HCT116 (cell line): ENCODE measurements at regions not wholly inside any gene's neighbourhood (a gene's known extent, or its start where the extent isn't known, plus 50 kb on each side); places are given as distances from the start of the nearest gene placed in this dataset.

ENCODE experiments used
- ATAC-seq: fragments of 200-7000 bp; cut with Tn5 transposase; 2 replicates; pipeline ENCODE4 v1.9.1; 2020; ENCODE audit warnings: mild to moderate bottlenecking, moderate library complexity
- BruUV-seq: library from RNA; stranded (reverse); fragments of 400-500 nt; replicated peaks from 2 replicates; lab custom pipeline; 2021; lab: Mats Ljungman, UMichigan
- CTCF ChIA-PET: fragments of 300-600 bp; sonication (Branson Sonifier 250); formaldehyde crosslinking; loops from one replicate; lab custom pipeline; 2021; ENCODE audit warnings: antibody characterized with exemption; lab: Charles Lee
- POLR2A ChIA-PET: fragments of 300-600, 350-600 bp; sonication (Branson Sonifier 250); formaldehyde crosslinking; loops from one replicate; lab custom pipeline; 2021; ENCODE audit warnings: antibody characterized with exemption; lab: Charles Lee
- RAD21 ChIA-PET, 2 experiments: fragments of 300-600 bp; sonication (Branson Sonifier 250); formaldehyde crosslinking; loops; one replicate each; lab custom pipeline; 2023; ENCODE audit warnings: low total read pairs in 2 of 2; ENCODE audit not compliant: uncharacterized antibody in 2 of 2, unreplicated experiment in 2 of 2, low non-redundant PET in 1 of 2; lab: Charles Lee
- DNase-seq: peaks from one replicate; pipeline ENCODE4 v3.0.0-alpha.2; 2010; ENCODE audit warnings: low read depth, low spot score
- H2AFZ ChIP-seq: fragments of 200-600 bp; shearing (Covaris generic), sonication (generic); 2 replicates; pipeline ENCODE4 v1.6.1; 2017; ENCODE audit warnings: low read depth, mixed run types, mixed read lengths, antibody characterized with exemption, low read length; ENCODE audit not compliant: poor library complexity, severe bottlenecking
- H3K27ac ChIP-seq: 2 replicates; pipeline ENCODE4 v1.5.1; 2012; ENCODE audit warnings: low read depth, low read length
- H3K27me3 ChIP-seq: fragments of 200-600 bp; sonication (generic); 2 replicates; pipeline ENCODE4 v1.6.1; 2016; ENCODE audit warnings: mixed run types, low read length, mixed read lengths; ENCODE audit not compliant: insufficient read depth
- H3K36me3 ChIP-seq, 2 experiments: fragments of 200-500 bp in 1 of 2; fragments of 200-600 bp in 1 of 2; sonication (Bioruptor generic) in 1 of 2; sonication (generic) in 1 of 2; 2 replicates each; pipeline versions ENCODE4 v1.5.1 to v1.6.1; 2014 to 2016; ENCODE audit warnings: low read length in 2 of 2, inconsistent platforms in 1 of 2, mixed read lengths in 1 of 2, mixed run types in 1 of 2; ENCODE audit not compliant: insufficient read depth in 2 of 2, control insufficient read depth in 1 of 2
- H3K4me1 ChIP-seq, 2 experiments: fragments of 200-600 bp in 1 of 2; sonication (generic) in 1 of 2; 2 replicates each; pipeline versions ENCODE4 v1.5.1 to v1.6.1; 2012 to 2017; ENCODE audit warnings: low read length in 2 of 2, inconsistent platforms in 1 of 2, mild to moderate bottlenecking in 1 of 2, mixed read lengths in 1 of 2, mixed run types in 1 of 2, moderate library complexity in 1 of 2; ENCODE audit not compliant: insufficient read depth in 2 of 2, control insufficient read depth in 1 of 2
- H3K4me2 ChIP-seq: fragments of 200-600 bp; sonication (generic); 2 replicates; pipeline ENCODE4 v1.6.1; 2017; ENCODE audit warnings: mixed run types, low read length, mixed read lengths
- H3K4me3 ChIP-seq, 2 experiments: fragments of 200-600 bp in 1 of 2; sonication (generic) in 1 of 2; replicated peaks in 1 of 2; 2 replicates each; pipeline ENCODE4 v1.5.1; 2011 to 2016; ENCODE audit warnings: low read length in 2 of 2, control low read depth in 1 of 2, low read depth in 1 of 2, mild to moderate bottlenecking in 1 of 2, mixed read lengths in 1 of 2, mixed run types in 1 of 2
- H3K79me2 ChIP-seq: fragments of 200-600 bp; sonication (generic); 2 replicates; pipeline ENCODE4 v1.6.1; 2017; ENCODE audit warnings: mild to moderate bottlenecking, mixed run types, low read length, moderate library complexity, mixed read lengths; ENCODE audit not compliant: insufficient read depth
- H3K9ac ChIP-seq: fragments of 200-600 bp; sonication (generic); 2 replicates; pipeline ENCODE4 v1.6.1; 2016; ENCODE audit warnings: low read length, mixed read lengths
- H3K9me2 ChIP-seq: fragments of 200-600 bp; sonication (generic), shearing (Covaris generic); 2 replicates; pipeline ENCODE4 v1.6.1; 2017; ENCODE audit warnings: mixed run types, mild to moderate bottlenecking, moderate library complexity; ENCODE audit not compliant: insufficient read depth
- H3K9me3 ChIP-seq, 2 experiments: fragments of 200-500 bp in 1 of 2; fragments of 200-600 bp in 1 of 2; sonication (Bioruptor generic) in 1 of 2; sonication (generic) in 1 of 2; 2 replicates each; pipeline ENCODE4 v1.6.1; 2014 to 2017; ENCODE audit warnings: low read length in 2 of 2, mixed read lengths in 2 of 2, inconsistent platforms in 1 of 2, low read depth in 1 of 2, mild to moderate bottlenecking in 1 of 2, mixed run types in 1 of 2, moderate library complexity in 1 of 2; ENCODE audit not compliant: control insufficient read depth in 1 of 2, insufficient read depth in 1 of 2
- H4K20me1 ChIP-seq: fragments of 200-600 bp; sonication (generic), shearing (Covaris generic); 2 replicates; pipeline ENCODE4 v1.6.1; 2017; ENCODE audit warnings: mixed run types, mild to moderate bottlenecking, moderate library complexity; ENCODE audit not compliant: insufficient read depth
- CEBPB ChIP-seq: IDR thresholded peaks from 2 replicates; pipeline ENCODE4 v1.6.1; 2012; ENCODE audit warnings: low read depth
- ELF1 ChIP-seq: IDR thresholded peaks from 2 replicates; pipeline ENCODE4 v1.6.1; 2012; ENCODE audit warnings: low read depth, borderline replicate concordance
- FOSL1 ChIP-seq: IDR thresholded peaks from 2 replicates; pipeline ENCODE4 v1.6.1; 2012; ENCODE audit warnings: low read depth
- POLR2AphosphoS5 ChIP-seq: IDR thresholded peaks from 2 replicates; pipeline ENCODE4 v1.6.1; 2011; ENCODE audit warnings: mild to moderate bottlenecking, low read depth, low read length, moderate library complexity
- SP1 ChIP-seq: IDR thresholded peaks from 2 replicates; pipeline ENCODE4 v1.6.1; 2012; ENCODE audit warnings: low read depth
- TCF7L2 ChIP-seq: IDR thresholded peaks from 2 replicates; pipeline ENCODE4 v1.7.0; 2011; ENCODE audit warnings: borderline replicate concordance, inconsistent platforms; ENCODE audit not compliant: insufficient read depth, insufficient read length; ENCODE audit errors: extremely low read depth
- ZFX ChIP-seq: fragments of 450-650 bp; IDR thresholded peaks from 2 replicates; pipeline ENCODE4 v1.6.1; 2017
- ZNF274 ChIP-seq: fragments of 200-500 bp; sonication (Bioruptor generic); IDR thresholded peaks from 2 replicates; pipeline ENCODE4 v1.6.1; 2014; ENCODE audit warnings: mild to moderate bottlenecking, low read depth, low read length, inconsistent platforms
- intact Hi-C: fragments of 100-400 bp; cut with micrococcal nuclease; formaldehyde crosslinking; loops from 2 replicates; pipeline ENCODE4 v1.10.0; 2022
- TF ChIP-seq, protein P1 (sequence below), 3 experiments: fragments of 200-600 bp in 1 of 3; sonication (generic) in 1 of 3; IDR thresholded peaks in 2 of 3; conservative IDR thresholded peaks in 1 of 3; 2 replicates each; pipeline ENCODE4 v1.5.1; 2012 to 2017; ENCODE audit warnings: low read depth in 2 of 3, low read length in 2 of 3, antibody characterized with exemption in 1 of 3, borderline replicate concordance in 1 of 3, control low read depth in 1 of 3, mild to moderate bottlenecking in 1 of 3, mixed read lengths in 1 of 3, mixed run types in 1 of 3, moderate library complexity in 1 of 3; ENCODE audit not compliant: insufficient read depth in 1 of 3

DNA sequence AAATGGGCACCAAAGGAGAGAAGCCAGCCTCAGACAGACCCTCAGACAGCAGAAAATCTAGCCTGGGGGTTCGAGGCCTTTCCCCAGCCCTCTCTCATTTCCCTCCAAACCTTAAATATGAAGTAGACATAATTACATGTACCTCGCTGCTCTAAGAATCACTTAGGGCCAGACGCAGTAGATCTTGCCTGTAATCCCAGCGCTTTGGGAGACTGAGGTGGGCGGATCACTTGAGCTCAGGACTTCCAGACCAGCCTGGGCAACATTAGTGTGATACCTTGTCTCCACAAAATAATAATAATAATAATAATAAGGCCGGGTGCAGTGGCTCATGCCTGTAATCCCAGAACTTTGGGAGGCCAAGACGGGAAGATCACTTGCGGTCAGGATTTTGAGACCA lies 52.1 kb upstream of the WNT7B start:
- H3K9me3 ChIP-seq: no peaks in the 10 kb centered on the region
- no peak overlapping the region for H2AFZ ChIP-seq
- TF ChIP-seq CEBPB: no peak
- TF ChIP-seq ZNF274: no peak
- no peak for TF ChIP-seq TCF7L2
- no peak for TF ChIP-seq FOSL1
- no peak for TF ChIP-seq ELF1
- TF ChIP-seq SP1: no peak
- TF ChIP-seq, protein P1, sequence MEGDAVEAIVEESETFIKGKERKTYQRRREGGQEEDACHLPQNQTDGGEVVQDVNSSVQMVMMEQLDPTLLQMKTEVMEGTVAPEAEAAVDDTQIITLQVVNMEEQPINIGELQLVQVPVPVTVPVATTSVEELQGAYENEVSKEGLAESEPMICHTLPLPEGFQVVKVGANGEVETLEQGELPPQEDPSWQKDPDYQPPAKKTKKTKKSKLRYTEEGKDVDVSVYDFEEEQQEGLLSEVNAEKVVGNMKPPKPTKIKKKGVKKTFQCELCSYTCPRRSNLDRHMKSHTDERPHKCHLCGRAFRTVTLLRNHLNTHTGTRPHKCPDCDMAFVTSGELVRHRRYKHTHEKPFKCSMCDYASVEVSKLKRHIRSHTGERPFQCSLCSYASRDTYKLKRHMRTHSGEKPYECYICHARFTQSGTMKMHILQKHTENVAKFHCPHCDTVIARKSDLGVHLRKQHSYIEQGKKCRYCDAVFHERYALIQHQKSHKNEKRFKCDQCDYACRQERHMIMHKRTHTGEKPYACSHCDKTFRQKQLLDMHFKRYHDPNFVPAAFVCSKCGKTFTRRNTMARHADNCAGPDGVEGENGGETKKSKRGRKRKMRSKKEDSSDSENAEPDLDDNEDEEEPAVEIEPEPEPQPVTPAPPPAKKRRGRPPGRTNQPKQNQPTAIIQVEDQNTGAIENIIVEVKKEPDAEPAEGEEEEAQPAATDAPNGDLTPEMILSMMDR (IDR thresholded peaks at IDR 0.05 in 2 of 3, conservative IDR thresholded peaks at IDR 0.05 in 1 of 3; ENCODE audit: borderline replicate concordance in 1 of 3, insufficient read depth in 1 of 3, low read depth in 2 of 3, low read length in 2 of 3): no peak
- no peak for TF ChIP-seq POLR2AphosphoS5
- TF ChIP-seq ZFX: no peak
- ATAC-seq: no peak
- intact Hi-C loops: no loop called here
- no peak for DNase-seq
- no peak overlapping the region for H3K4me3 ChIP-seq
- ChIA-PET CTCF (no interaction called here), RAD21 (no interaction called here), POLR2A (no interaction called here)
- no TSS peak for BruUV-seq
- no peaks in the 10 kb centered on the region for H3K9me2 ChIP-seq
- no peak overlapping the region for H3K9ac ChIP-seq
- peaks cover 0 to 5% of the 10 kb centered on the region in 2 experiments; a peak in 1 of 4 replicates for H3K4me1 ChIP-seq
- H3K36me3 ChIP-seq: no peaks in the 10 kb centered on the region
- no peaks in the 10 kb centered on the region for H3K79me2 ChIP-seq
- no peak overlapping the region for H3K4me2 ChIP-seq
- H3K27me3 ChIP-seq: no peaks in the 10 kb centered on the region
- no peaks in the 10 kb centered on the region for H4K20me1 ChIP-seq
- no peak overlapping the region for H3K27ac ChIP-seq
